Ovary (tissue), 3 donors: ENCODE measurements at regions not wholly inside any gene's neighbourhood (a gene's known extent, or its start where the extent isn't known, plus 50 kb on each side); places are given as distances from the start of the nearest gene placed in this dataset.
"Not testable (repeated sequence)": the region's sequence is repeated elsewhere in the genome, so short reads cannot be mapped to it uniquely, and the experiment has no call there.

Experiments used
- CTCF ChIP-seq, 3 donors: fragments of 450-650 bp in 2 of 3; fragments of 200-600 bp in 1 of 3; IDR thresholded peaks; one replicate each; pipeline versions ENCODE4 v1.5.1 to v1.8.0; 2016 to 2022; ENCODE audit warnings: antibody characterized with exemption in 3 of 3, mild to moderate bottlenecking in 1 of 3
- POLR2A ChIP-seq: fragments of 450-650 bp; IDR thresholded peaks from one replicate; pipeline ENCODE4 v1.6.1; 2017; ENCODE audit warnings: antibody characterized with exemption, mild to moderate bottlenecking, moderate library complexity
- donor health status: DM: no; HTN: no; CAD: no.

DNA sequence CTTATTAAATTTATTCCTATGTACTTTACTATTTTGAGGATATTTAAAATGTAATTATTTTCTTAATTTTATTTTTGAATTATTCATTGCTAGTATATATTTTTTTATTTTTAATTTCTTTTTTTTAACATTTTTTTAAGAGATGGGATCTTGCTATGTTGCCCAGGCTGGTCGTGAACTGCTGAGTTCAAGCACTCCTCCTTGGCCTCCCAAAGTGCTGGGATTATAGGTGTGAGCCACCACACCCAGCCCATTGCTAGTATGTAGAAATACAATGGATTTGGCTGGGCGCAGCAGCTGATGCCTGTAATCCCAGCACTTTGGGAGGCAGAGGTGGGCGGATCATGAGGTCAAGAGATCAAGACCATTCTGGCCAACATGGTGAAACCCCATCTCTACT lies 59.2 kb upstream of the SLC47A1 start:
- TF ChIP-seq POLR2A; CTCF (IDR thresholded peaks at IDR 0.05): not testable (repeated sequence)
